ENCODE measurements at regions not wholly inside any gene's neighbourhood (a gene's known extent, or its start where the extent isn't known, plus 50 kb on each side); places are given as distances from the start of the nearest gene placed in this dataset.
A peak's percentile ranks its signal among the peaks of the same experiment; 100 is the strongest.

- no peaks in the 10 kb centered on the region for H3K27me3 ChIP-seq
- H3K4me3 ChIP-seq = no peak overlapping the region
- H3K36me3 ChIP-seq = no peaks in the 10 kb centered on the region
- ATAC-seq (peak; percentile 84), DNase-seq (peak in 3 of 4 donors; percentile 87 to 91 (median 89))
- no peaks in the 10 kb centered on the region for H3K9me3 ChIP-seq
- peaks cover 22 to 30% of the 10 kb centered on the region in 2 donors for H3K4me1 ChIP-seq
- peak overlapping the region; percentile 45 to 80 for H3K27ac ChIP-seq
- TF ChIP-seq CTCF (IDR thresholded peaks at IDR 0.05) = no peak
- intact Hi-C loops (cut with DNase I) = no loop called here
Observed at GRCh38 chr11:126113515-126113957, 50.9 kb upstream of the CDON start.

GRCh38 chr11:126113012-126113411, 50.3 kb upstream of the CDON start:
- no peak for TF ChIP-seq CTCF (IDR thresholded peaks at IDR 0.05)
- no peak overlapping the region for H3K27ac ChIP-seq
- H3K9me3 ChIP-seq = no peaks in the 10 kb centered on the region
- H3K27me3 ChIP-seq = no peaks in the 10 kb centered on the region
- no peak for ATAC-seq
- H3K4me1 ChIP-seq = peaks cover 22 to 30% of the 10 kb centered on the region in 2 donors
- intact Hi-C loops (cut with DNase I) = no loop called here
- no peak for DNase-seq
- no peaks in the 10 kb centered on the region for H3K36me3 ChIP-seq
- H3K4me3 ChIP-seq = no peak overlapping the region

GRCh38 chr11:126112547-126112946, 49.9 kb upstream of the CDON start:
- ATAC-seq (no peak), DNase-seq (peak in 1 of 4 donors; percentile 79)
- no peak overlapping the region for H3K4me3 ChIP-seq
- no peaks in the 10 kb centered on the region for H3K36me3 ChIP-seq
- H3K9me3 ChIP-seq = no peaks in the 10 kb centered on the region
- H3K27me3 ChIP-seq = no peaks in the 10 kb centered on the region
- no peak overlapping the region for H3K27ac ChIP-seq
- H3K4me1 ChIP-seq = peaks cover 22 to 30% of the 10 kb centered on the region in 2 donors
- intact Hi-C loops (cut with DNase I) = no loop called here
- no peak for TF ChIP-seq CTCF (IDR thresholded peaks at IDR 0.05)

All from left lung (tissue), 4 donors.